ENCODE measurements at regions not wholly inside any gene's neighbourhood (a gene's known extent, or its start where the extent isn't known, plus 50 kb on each side); places are given as distances from the start of the nearest gene placed in this dataset.
"Not testable (repeated sequence)": the region's sequence is repeated elsewhere in the genome, so short reads cannot be mapped to it uniquely, and the experiment has no call there.

DNA sequence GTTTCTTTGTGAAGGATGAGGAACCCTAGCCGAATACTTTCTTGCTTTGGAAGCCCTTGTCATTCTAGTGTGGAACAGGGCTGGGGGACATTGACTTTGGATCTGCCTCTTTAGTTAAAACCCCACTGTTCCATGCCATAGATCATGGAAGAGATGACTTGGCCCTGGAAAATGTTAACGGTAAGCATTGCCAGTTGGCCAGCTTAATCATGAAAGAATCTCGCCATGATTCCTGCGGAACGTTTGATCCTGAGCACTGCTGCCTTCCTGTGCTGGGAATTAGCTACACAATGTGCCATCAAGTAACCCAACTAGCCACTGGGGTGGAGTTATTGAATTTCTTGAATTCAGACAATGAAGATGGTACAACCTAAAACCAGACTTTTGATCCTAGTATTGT is 177.6 kb upstream of the FZD8 start:
- Histone ChIP-seq H4K20me1 (ENCODE audit: insufficient read depth, low read length, poor library complexity, severe bottlenecking) (no peaks in the 10 kb centered on the region), H3K4me3 (ENCODE audit: low read length, poor library complexity, severe bottlenecking) (no peak overlapping the region), H3K36me3 (ENCODE audit: insufficient read depth, low read length) (no peaks in the 10 kb centered on the region), H3K4me1 (ENCODE audit: insufficient read depth, low read length, poor library complexity, severe bottlenecking) (no peaks in the 10 kb centered on the region), H3K9me2 (replicated peaks; ENCODE audit: low read depth, low read length) (no peaks in the 10 kb centered on the region), H3F3A (ENCODE audit: low read depth) (no peaks in the 10 kb centered on the region), H3K27me3 (ENCODE audit: insufficient read depth, low read length, poor library complexity, severe bottlenecking) (no peaks in the 10 kb centered on the region), H3K9ac (ENCODE audit: low read depth, low read length, poor library complexity, severe bottlenecking) (no peak overlapping the region), H2AFZ (ENCODE audit: low read length) (no peak overlapping the region), H3K4me2 (ENCODE audit: low read depth, low read length, poor library complexity, severe bottlenecking) (no peak overlapping the region), H3K9me3 (ENCODE audit: insufficient read depth, low read depth, low read length) (no peaks in the 10 kb centered on the region), H3K79me2 (ENCODE audit: insufficient read depth, low read length) (no peaks in the 10 kb centered on the region)
- TF ChIP-seq, protein P1, sequence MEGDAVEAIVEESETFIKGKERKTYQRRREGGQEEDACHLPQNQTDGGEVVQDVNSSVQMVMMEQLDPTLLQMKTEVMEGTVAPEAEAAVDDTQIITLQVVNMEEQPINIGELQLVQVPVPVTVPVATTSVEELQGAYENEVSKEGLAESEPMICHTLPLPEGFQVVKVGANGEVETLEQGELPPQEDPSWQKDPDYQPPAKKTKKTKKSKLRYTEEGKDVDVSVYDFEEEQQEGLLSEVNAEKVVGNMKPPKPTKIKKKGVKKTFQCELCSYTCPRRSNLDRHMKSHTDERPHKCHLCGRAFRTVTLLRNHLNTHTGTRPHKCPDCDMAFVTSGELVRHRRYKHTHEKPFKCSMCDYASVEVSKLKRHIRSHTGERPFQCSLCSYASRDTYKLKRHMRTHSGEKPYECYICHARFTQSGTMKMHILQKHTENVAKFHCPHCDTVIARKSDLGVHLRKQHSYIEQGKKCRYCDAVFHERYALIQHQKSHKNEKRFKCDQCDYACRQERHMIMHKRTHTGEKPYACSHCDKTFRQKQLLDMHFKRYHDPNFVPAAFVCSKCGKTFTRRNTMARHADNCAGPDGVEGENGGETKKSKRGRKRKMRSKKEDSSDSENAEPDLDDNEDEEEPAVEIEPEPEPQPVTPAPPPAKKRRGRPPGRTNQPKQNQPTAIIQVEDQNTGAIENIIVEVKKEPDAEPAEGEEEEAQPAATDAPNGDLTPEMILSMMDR (conservative IDR thresholded peaks at IDR 0.05; ENCODE audit: low read length), result no peak
- TF ChIP-seq EZH2phosphoT487 (IDR thresholded peaks at IDR 0.05; ENCODE audit: borderline replicate concordance), result no peak

DNA sequence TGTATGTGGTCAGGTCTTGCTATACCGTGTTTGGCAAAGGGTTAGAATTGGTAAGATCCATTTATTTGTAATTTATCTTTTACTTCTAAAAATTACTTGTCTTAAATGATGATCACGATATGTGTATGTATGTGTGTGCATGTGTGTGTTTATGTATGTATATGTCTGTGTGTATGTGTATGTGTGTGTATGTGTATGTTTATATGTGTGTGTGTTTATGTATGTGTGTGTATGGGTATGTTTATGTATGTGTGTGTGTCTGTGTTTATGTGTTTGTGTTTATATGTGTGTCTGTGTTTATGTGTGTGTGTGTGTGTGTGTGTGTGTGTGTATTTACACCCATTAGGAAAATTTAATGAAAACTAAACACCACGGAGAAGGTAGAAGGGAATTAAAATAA is 176.9 kb upstream of the FZD8 start:
- Histone ChIP-seq H3K27me3 (ENCODE audit: insufficient read depth, low read length, poor library complexity, severe bottlenecking) (no peaks in the 10 kb centered on the region), H3K79me2 (ENCODE audit: insufficient read depth, low read length) (no peaks in the 10 kb centered on the region), H3K4me1 (ENCODE audit: insufficient read depth, low read length, poor library complexity, severe bottlenecking) (no peaks in the 10 kb centered on the region), H3K4me2 (ENCODE audit: low read depth, low read length, poor library complexity, severe bottlenecking) (no peak overlapping the region), H3F3A (ENCODE audit: low read depth) (no peaks in the 10 kb centered on the region), H2AFZ (ENCODE audit: low read length) (no peak overlapping the region), H3K9me3 (ENCODE audit: insufficient read depth, low read depth, low read length) (no peaks in the 10 kb centered on the region), H3K36me3 (ENCODE audit: insufficient read depth, low read length) (no peaks in the 10 kb centered on the region), H3K9ac (ENCODE audit: low read depth, low read length, poor library complexity, severe bottlenecking) (no peak overlapping the region), H4K20me1 (ENCODE audit: insufficient read depth, low read length, poor library complexity, severe bottlenecking) (no peaks in the 10 kb centered on the region), H3K9me2 (replicated peaks; ENCODE audit: low read depth, low read length) (no peaks in the 10 kb centered on the region), H3K4me3 (ENCODE audit: low read length, poor library complexity, severe bottlenecking) (no peak overlapping the region)
- TF ChIP-seq, protein P1 (conservative IDR thresholded peaks at IDR 0.05; ENCODE audit: low read length), result no peak
- no peak for TF ChIP-seq EZH2phosphoT487 (IDR thresholded peaks at IDR 0.05; ENCODE audit: borderline replicate concordance)

DNA sequence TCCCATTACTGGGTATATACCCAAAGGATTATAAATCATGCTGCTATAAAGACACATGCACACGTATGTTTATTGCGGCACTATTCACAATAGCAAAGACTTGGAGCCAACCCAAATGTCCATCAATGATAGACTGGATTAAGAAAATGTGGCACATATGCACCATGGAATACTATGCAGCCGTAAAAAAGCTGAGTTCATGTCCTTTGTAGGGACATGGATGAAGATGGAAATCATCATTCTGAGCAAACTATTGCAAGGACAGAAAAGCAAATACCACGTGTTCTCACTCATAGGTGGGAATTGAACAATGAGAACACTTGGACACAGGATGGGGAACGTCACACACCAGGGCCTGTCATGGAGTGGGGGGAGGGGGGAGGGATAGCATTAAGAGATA is 175.0 kb upstream of the FZD8 start:
- not testable (repeated sequence) for H3K36me3 ChIP-seq (ENCODE audit: insufficient read depth, low read length); H3K9ac ChIP-seq (ENCODE audit: low read depth, low read length, poor library complexity, severe bottlenecking); H3K27me3 ChIP-seq (ENCODE audit: insufficient read depth, low read length, poor library complexity, severe bottlenecking); H3K79me2 ChIP-seq (ENCODE audit: insufficient read depth, low read length); H3K4me2 ChIP-seq (ENCODE audit: low read depth, low read length, poor library complexity, severe bottlenecking); H3K4me3 ChIP-seq (ENCODE audit: low read length, poor library complexity, severe bottlenecking); H3F3A ChIP-seq (ENCODE audit: low read depth); H3K4me1 ChIP-seq (ENCODE audit: insufficient read depth, low read length, poor library complexity, severe bottlenecking); H2AFZ ChIP-seq (ENCODE audit: low read length); H3K9me2 ChIP-seq (replicated peaks; ENCODE audit: low read depth, low read length); H4K20me1 ChIP-seq (ENCODE audit: insufficient read depth, low read length, poor library complexity, severe bottlenecking); H3K9me3 ChIP-seq (ENCODE audit: insufficient read depth, low read depth, low read length)

DNA sequence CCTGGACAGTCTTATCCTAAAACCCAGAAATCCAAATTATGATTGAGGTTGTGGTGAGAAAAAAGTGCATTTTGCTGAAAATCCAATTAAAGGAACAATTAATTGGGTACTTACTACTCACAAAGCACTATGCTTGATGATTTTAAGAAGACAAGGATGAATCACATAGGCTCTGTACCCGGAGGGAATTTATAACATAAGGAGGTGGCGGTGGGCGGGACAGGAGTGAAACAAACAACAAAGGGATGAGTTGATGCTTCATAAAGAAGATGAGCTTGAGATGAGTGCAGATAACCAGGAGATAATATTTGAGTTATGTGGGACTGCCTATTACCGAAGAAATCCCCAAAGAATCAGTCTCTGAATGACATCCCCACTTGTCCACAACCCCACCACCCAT is 171.1 kb upstream of the FZD8 start:
- no peak overlapping the region for H2AFZ ChIP-seq (ENCODE audit: low read length)
- no peak for TF ChIP-seq EZH2phosphoT487 (IDR thresholded peaks at IDR 0.05; ENCODE audit: borderline replicate concordance)
- TF ChIP-seq, protein P1 (conservative IDR thresholded peaks at IDR 0.05; ENCODE audit: low read length), result no peak
- no peak overlapping the region for H3K4me2 ChIP-seq (ENCODE audit: low read depth, low read length, poor library complexity, severe bottlenecking)
- no peaks in the 10 kb centered on the region for H3K79me2 ChIP-seq (ENCODE audit: insufficient read depth, low read length)
- H3K4me1 ChIP-seq (ENCODE audit: insufficient read depth, low read length, poor library complexity, severe bottlenecking), result no peaks in the 10 kb centered on the region
- H3K36me3 ChIP-seq (ENCODE audit: insufficient read depth, low read length), result no peaks in the 10 kb centered on the region
- no peak overlapping the region for H3K9ac ChIP-seq (ENCODE audit: low read depth, low read length, poor library complexity, severe bottlenecking)
- H3F3A ChIP-seq (ENCODE audit: low read depth), result no peaks in the 10 kb centered on the region
- H3K9me3 ChIP-seq (ENCODE audit: insufficient read depth, low read depth, low read length), result no peaks in the 10 kb centered on the region
- no peaks in the 10 kb centered on the region; the same call in 1 of the 2 replicates for H3K9me2 ChIP-seq (replicated peaks; ENCODE audit: low read depth, low read length)
- no peak overlapping the region for H3K4me3 ChIP-seq (ENCODE audit: low read length, poor library complexity, severe bottlenecking)
- no peaks in the 10 kb centered on the region for H3K27me3 ChIP-seq (ENCODE audit: insufficient read depth, low read length, poor library complexity, severe bottlenecking)
- H4K20me1 ChIP-seq (ENCODE audit: insufficient read depth, low read length, poor library complexity, severe bottlenecking), result no peaks in the 10 kb centered on the region

Data from Loucy (cell line).